ENCODE measurements at regions not wholly inside any gene's neighbourhood (a gene's known extent, or its start where the extent isn't known, plus 50 kb on each side); places are given as distances from the start of the nearest gene placed in this dataset.

DNA sequence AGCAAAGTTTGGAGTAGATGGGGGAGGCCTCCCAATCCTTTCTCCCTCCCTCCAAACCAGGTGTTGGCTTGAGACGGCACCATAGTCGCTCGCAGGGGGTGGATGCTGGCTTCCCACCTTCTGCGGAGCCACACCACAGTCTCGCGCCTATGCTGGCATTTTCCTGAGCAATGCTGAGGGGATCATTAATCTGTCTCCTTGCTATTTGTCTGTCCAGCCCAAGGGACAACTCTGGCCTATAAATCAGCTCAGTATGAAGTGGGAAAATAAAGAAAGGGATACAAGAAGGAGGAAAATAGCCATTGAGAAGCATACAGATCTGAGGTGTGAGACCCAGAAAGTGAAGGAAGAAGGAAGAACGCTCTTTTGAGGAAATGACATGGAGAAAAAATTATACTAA is 53.5 kb upstream of the CADM1 start:
- DNase-seq (ENCODE audit: low read depth in 1 of 2, low spot score in 1 of 2) = no peak

GRCh38 chr11:115556984-115557383 is 52.8 kb upstream of the CADM1 start:
- no peak for DNase-seq (ENCODE audit: low read depth in 1 of 2, low spot score in 1 of 2)

GRCh38 chr11:115555336-115556090 is 51.3 kb upstream of the CADM1 start:
- DNase-seq (ENCODE audit: low read depth in 1 of 2, low spot score in 1 of 2) = no peak

Data from stimulated activated CD4-positive, alpha-beta T cell treated with anti-CD3 and anti-CD28 coated beads, Interleukin-15, amount 100 ng/mL, for 1 hour (primary cell).